Peyer's patch (tissue), 4 donors: ENCODE measurements at regions not wholly inside any gene's neighbourhood (a gene's known extent, or its start where the extent isn't known, plus 50 kb on each side); places are given as distances from the start of the nearest gene placed in this dataset.

Experiments used
- DNase-seq, 3 donors: peaks; one replicate each; pipeline ENCODE4 v3.0.0-alpha.2; 2017 to 2019
- H3K27ac ChIP-seq, 4 donors: fragments of 200-600 bp; sonication (generic); one replicate each; pipeline ENCODE4 v1.5.1; 2016 to 2019
- H3K27me3 ChIP-seq, 2 donors: fragments of 200-600 bp; sonication (generic); one replicate each; pipeline ENCODE4 v1.5.1; 2019
- H3K36me3 ChIP-seq, 3 donors: fragments of 200-600 bp; sonication (generic); one replicate each; pipeline ENCODE4 v1.5.1; 2016 to 2019
- H3K4me1 ChIP-seq, 4 donors: fragments of 200-600 bp; sonication (generic); one replicate each; pipeline ENCODE4 v1.5.1; 2016 to 2019
- H3K4me3 ChIP-seq, 4 donors: fragments of 200-600 bp; sonication (generic); 1 replicate in 3 of 4; 2 replicates in 1 of 4; pipeline ENCODE4 v1.5.1; 2016 to 2019; ENCODE audit warnings: mild to moderate bottlenecking in 1 of 4
- H3K9me3 ChIP-seq, 4 donors: fragments of 200-600 bp; sonication (generic); one replicate each; pipeline ENCODE4 v1.5.1; 2016 to 2019; ENCODE audit warnings: mild to moderate bottlenecking in 1 of 4
- POLR2A ChIP-seq, 2 donors: fragments of 450-650 bp; IDR thresholded peaks; one replicate each; pipeline ENCODE4 v1.5.1; 2017; ENCODE audit warnings: antibody characterized with exemption in 2 of 2, mild to moderate bottlenecking in 2 of 2, moderate library complexity in 2 of 2
- TF ChIP-seq, protein P1 (sequence below), 6 experiments: fragments of 450-650 bp in 4 of 6; fragments of 200-600 bp in 2 of 6; sonication (generic) in 1 of 6; IDR thresholded peaks; one replicate each; pipeline ENCODE4 v1.5.1; 2017 to 2019; ENCODE audit warnings: antibody characterized with exemption in 6 of 6, mild to moderate bottlenecking in 3 of 6, moderate library complexity in 1 of 6

DNA sequence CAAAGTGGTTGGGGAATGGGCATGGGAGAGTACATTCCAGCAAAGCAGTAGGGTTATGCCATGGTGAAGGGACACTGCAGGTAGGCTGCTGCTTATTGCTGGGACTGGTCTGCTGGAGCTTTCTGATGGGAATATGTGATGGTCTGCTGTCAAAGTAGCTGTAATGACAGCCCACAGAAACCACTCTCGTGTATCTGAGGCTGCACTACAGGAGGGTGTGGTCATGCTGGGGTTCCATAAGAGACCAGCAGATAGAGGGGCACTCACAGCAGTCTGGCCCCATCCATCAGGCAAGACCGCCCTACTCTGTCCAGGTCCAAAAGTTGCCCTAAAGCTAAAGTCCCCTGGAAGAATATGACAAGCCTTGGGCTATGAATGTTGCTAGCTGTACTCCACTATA, 739.3 kb downstream of the COL12A1 start:
- Histone ChIP-seq H3K4me3 (no peak overlapping the region), H3K27ac (no peak overlapping the region), H3K27me3 (no peaks in the 10 kb centered on the region), H3K9me3 (no peaks in the 10 kb centered on the region), H3K4me1 (no peaks in the 10 kb centered on the region), H3K36me3 (no peaks in the 10 kb centered on the region)
- DNase-seq, result no peak
- TF ChIP-seq POLR2A (IDR thresholded peaks at IDR 0.05), result no peak
- TF ChIP-seq, protein P1, sequence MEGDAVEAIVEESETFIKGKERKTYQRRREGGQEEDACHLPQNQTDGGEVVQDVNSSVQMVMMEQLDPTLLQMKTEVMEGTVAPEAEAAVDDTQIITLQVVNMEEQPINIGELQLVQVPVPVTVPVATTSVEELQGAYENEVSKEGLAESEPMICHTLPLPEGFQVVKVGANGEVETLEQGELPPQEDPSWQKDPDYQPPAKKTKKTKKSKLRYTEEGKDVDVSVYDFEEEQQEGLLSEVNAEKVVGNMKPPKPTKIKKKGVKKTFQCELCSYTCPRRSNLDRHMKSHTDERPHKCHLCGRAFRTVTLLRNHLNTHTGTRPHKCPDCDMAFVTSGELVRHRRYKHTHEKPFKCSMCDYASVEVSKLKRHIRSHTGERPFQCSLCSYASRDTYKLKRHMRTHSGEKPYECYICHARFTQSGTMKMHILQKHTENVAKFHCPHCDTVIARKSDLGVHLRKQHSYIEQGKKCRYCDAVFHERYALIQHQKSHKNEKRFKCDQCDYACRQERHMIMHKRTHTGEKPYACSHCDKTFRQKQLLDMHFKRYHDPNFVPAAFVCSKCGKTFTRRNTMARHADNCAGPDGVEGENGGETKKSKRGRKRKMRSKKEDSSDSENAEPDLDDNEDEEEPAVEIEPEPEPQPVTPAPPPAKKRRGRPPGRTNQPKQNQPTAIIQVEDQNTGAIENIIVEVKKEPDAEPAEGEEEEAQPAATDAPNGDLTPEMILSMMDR (IDR thresholded peaks at IDR 0.05), result no peak

DNA sequence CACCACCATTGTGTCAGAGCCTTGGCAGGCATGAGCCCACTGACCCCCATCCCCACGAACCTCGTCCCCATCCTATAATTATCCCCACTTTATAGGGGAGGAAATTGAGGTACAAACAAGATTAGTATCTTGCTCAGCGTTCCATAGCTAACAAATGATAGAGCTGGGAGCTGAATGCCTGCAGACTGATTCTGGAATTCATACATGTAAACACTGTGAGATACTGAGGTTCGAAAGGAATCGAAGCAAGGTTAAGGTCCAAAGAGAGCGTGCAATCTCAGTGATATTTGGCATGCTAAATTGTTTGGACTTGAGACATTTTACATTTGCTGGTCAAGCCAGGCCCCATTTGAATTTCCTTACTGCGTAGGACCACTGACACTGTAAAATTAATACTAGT, 746.6 kb downstream of the COL12A1 start:
- no peaks in the 10 kb centered on the region for H3K36me3 ChIP-seq
- no peaks in the 10 kb centered on the region for H3K9me3 ChIP-seq
- no peak for TF ChIP-seq POLR2A (IDR thresholded peaks at IDR 0.05)
- TF ChIP-seq, protein P1 (IDR thresholded peaks at IDR 0.05), result no peak
- no peak overlapping the region for H3K4me3 ChIP-seq
- no peaks in the 10 kb centered on the region for H3K27me3 ChIP-seq
- H3K4me1 ChIP-seq, result no peaks in the 10 kb centered on the region
- H3K27ac ChIP-seq, result no peak overlapping the region
- DNase-seq, result no peak

DNA sequence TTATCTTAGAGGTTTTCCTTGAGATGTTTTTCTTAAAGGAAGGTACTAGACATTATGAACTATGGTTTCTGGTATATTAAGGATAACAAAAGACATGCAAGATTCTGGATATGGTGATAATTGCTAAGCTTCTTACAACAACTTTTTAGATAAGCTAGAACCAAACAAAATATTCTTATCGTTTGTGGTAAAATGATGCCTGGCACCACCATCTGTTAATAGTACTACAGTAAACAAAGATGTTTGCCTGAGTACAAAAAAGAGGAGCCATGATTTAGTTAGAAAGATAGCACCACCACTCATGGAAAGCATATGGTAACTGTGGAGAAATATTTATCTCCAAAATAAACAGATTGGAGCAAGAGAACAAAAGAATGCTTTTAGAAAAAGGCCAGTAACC, 747.3 kb downstream of the COL12A1 start:
- no peak overlapping the region for H3K4me3 ChIP-seq
- no peaks in the 10 kb centered on the region for H3K27me3 ChIP-seq
- DNase-seq, result no peak
- TF ChIP-seq POLR2A (IDR thresholded peaks at IDR 0.05), result no peak
- TF ChIP-seq, protein P1 (IDR thresholded peaks at IDR 0.05), result no peak
- no peaks in the 10 kb centered on the region for H3K9me3 ChIP-seq
- no peak overlapping the region for H3K27ac ChIP-seq
- H3K36me3 ChIP-seq, result no peaks in the 10 kb centered on the region
- H3K4me1 ChIP-seq, result no peaks in the 10 kb centered on the region

DNA sequence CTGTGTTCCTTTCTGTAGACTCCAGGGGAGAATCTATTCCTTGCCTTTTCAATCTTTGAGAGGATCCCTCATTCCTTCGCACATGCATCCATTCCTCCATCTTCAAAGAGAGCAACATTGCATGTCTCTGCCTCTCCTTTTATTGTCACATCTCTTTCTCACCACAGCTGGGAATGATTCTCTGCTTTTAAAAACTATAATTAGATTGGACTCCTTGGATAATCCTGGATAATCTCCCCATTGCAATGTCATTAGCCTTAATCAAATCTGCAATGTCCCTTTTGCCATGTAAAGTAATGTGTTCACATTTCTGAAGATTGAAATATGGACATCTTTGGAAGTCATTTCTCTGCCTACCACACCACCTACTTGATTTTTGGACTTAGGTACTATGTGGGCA, 750.1 kb downstream of the COL12A1 start:
- no peak overlapping the region for H3K27ac ChIP-seq
- H3K27me3 ChIP-seq, result no peaks in the 10 kb centered on the region
- no peaks in the 10 kb centered on the region for H3K4me1 ChIP-seq
- no peaks in the 10 kb centered on the region for H3K36me3 ChIP-seq
- no peak for DNase-seq
- H3K9me3 ChIP-seq, result no peaks in the 10 kb centered on the region
- H3K4me3 ChIP-seq, result no peak overlapping the region
- no peak for TF ChIP-seq POLR2A (IDR thresholded peaks at IDR 0.05)
- TF ChIP-seq, protein P1 (IDR thresholded peaks at IDR 0.05), result no peak

DNA sequence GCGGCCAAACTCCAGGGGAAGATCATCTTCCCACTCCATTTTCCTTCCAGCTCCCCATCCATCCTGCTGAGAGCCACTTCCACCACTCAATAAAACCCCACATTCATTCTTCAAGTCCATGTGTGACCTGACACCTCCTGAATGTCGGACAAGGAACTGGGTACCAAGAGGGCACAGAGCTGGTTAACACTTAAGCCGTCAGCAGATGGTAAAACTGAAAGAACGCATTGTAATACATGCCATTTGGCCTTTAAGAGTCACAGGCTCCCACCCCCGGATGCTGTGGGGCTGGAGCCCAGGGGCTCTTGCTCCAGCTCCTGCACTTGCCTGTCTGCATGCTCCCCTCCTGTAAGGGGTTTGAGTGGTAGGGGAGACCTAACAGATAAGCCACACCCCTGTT, 753.9 kb downstream of the COL12A1 start:
- TF ChIP-seq, protein P1 (IDR thresholded peaks at IDR 0.05), result no peak
- TF ChIP-seq POLR2A (IDR thresholded peaks at IDR 0.05), result no peak

DNA sequence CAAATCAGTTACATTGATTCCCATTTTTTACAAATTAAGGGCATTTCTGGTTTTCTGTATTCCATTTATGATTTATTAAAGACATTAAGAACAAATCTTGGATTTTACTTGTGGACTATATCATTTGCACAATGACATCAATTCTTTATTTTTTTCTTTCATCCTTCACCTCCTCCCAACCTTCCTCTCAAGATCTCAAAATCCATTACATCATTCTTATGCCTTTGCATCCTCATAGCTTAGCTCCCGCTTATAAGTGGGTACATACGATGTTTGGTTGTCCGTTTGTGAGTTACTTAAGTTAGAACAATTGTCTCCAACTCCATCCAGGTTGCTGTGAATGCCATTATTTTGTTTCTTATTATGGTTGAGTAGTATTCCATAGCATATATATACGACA, 752.8 kb downstream of the CD109 start:
- TF ChIP-seq, protein P1 (IDR thresholded peaks at IDR 0.05), result no peak
- TF ChIP-seq POLR2A (IDR thresholded peaks at IDR 0.05), result no peak
- Histone ChIP-seq H3K27ac (no peak overlapping the region), H3K9me3 (no peaks in the 10 kb centered on the region)

More for the DNA sequence above, 753.9 kb downstream of the COL12A1 start:
- DNase-seq, result no peak
- Histone ChIP-seq H3K9me3 (no peaks in the 10 kb centered on the region), H3K36me3 (no peaks in the 10 kb centered on the region), H3K4me3 (no peak overlapping the region), H3K27me3 (no peaks in the 10 kb centered on the region), H3K4me1 (no peaks in the 10 kb centered on the region), H3K27ac (no peak overlapping the region)

More for the DNA sequence above, 752.8 kb downstream of the CD109 start:
- no peak overlapping the region for H3K4me3 ChIP-seq
- DNase-seq, result no peak
- no peaks in the 10 kb centered on the region for H3K27me3 ChIP-seq
- no peaks in the 10 kb centered on the region for H3K4me1 ChIP-seq
- H3K36me3 ChIP-seq, result no peaks in the 10 kb centered on the region
